GM21447 (cell line): ENCODE measurements at regions not wholly inside any gene's neighbourhood (a gene's known extent, or its start where the extent isn't known, plus 50 kb on each side); places are given as distances from the start of the nearest gene placed in this dataset.

ENCODE experiments used
- ATAC-seq: cut with Tn5 transposase; IDR thresholded peaks from one replicate; pipeline ENCODE4 v1.9.1; 2021; ENCODE audit not compliant: unreplicated experiment

- ATAC-seq, result no peak
Observed at GRCh38 chr5:155068616-155069100, 55.1 kb downstream of the KIF4B start.

GRCh38 chr5:155069961-155070360, 56.4 kb downstream of the KIF4B start:
- no peak for ATAC-seq

- no peak for ATAC-seq
Observed at GRCh38 chr5:155070781-155071180, 57.2 kb downstream of the KIF4B start.

GRCh38 chr5:155076379-155076778, 62.8 kb downstream of the KIF4B start:
- ATAC-seq, result no peak

GRCh38 chr5:155079698-155080097, 66.1 kb downstream of the KIF4B start:
- ATAC-seq, result no peak

GRCh38 chr5:155080721-155081120, 67.2 kb downstream of the KIF4B start:
- ATAC-seq, result no peak

GRCh38 chr5:155081618-155082017, 68.1 kb downstream of the KIF4B start:
- ATAC-seq, result no peak

GRCh38 chr5:155082401-155082800, 68.8 kb downstream of the KIF4B start:
- ATAC-seq, result no peak

- no peak for ATAC-seq
Observed at GRCh38 chr5:155085282-155085989, 71.9 kb downstream of the KIF4B start.

- ATAC-seq, result no peak
Observed at GRCh38 chr5:155087036-155087435, 73.5 kb downstream of the KIF4B start.

GRCh38 chr5:155088811-155089210, 75.3 kb downstream of the KIF4B start:
- ATAC-seq, result no peak

GRCh38 chr5:155089643-155090042, 76.1 kb downstream of the KIF4B start:
- ATAC-seq, result no peak

- ATAC-seq, result no peak
Observed at GRCh38 chr5:155091063-155091648, 77.6 kb downstream of the KIF4B start.

GRCh38 chr5:155091768-155092717, 78.5 kb downstream of the KIF4B start:
- no peak for ATAC-seq

GRCh38 chr5:155094455-155094854, 80.9 kb downstream of the KIF4B start:
- no peak for ATAC-seq

- no peak for ATAC-seq
Observed at GRCh38 chr5:155097995-155098394, 84.4 kb downstream of the KIF4B start.

GRCh38 chr5:155098433-155098832, 84.9 kb downstream of the KIF4B start:
- ATAC-seq, result no peak

GRCh38 chr5:155101697-155102096, 88.1 kb downstream of the KIF4B start:
- no peak for ATAC-seq

- ATAC-seq, result no peak
Observed at GRCh38 chr5:155103146-155103545, 89.6 kb downstream of the KIF4B start.

GRCh38 chr5:155104441-155104840, 90.9 kb downstream of the KIF4B start:
- ATAC-seq, result no peak

GRCh38 chr5:155106221-155106620, 92.7 kb downstream of the KIF4B start:
- ATAC-seq, result no peak

GRCh38 chr5:155113888-155114287, 100.3 kb downstream of the KIF4B start:
- ATAC-seq, result no peak
